ENCODE measurements at regions not wholly inside any gene's neighbourhood (a gene's known extent, or its start where the extent isn't known, plus 50 kb on each side); places are given as distances from the start of the nearest gene placed in this dataset.

DNA sequence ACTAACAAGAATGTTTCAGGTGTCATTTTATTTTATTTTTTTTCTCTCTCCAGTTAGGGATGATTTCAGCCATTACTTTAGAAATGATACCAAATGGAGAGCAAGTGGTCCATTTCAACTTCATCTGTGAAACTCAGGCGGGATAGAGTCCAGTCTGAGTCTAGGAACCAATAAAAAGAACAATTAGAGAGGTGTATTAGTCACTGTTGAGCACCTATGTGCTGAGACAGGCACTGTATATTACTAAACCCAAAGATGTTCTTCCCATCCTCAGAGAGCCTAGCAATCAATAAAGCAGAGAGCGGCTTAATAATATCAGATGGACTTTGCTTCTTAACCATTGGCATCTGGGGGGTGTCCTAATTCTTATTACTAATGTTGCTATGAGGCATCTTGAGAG, 410.3 kb upstream of the SLC24A2 start:
- TF ChIP-seq, protein P1, sequence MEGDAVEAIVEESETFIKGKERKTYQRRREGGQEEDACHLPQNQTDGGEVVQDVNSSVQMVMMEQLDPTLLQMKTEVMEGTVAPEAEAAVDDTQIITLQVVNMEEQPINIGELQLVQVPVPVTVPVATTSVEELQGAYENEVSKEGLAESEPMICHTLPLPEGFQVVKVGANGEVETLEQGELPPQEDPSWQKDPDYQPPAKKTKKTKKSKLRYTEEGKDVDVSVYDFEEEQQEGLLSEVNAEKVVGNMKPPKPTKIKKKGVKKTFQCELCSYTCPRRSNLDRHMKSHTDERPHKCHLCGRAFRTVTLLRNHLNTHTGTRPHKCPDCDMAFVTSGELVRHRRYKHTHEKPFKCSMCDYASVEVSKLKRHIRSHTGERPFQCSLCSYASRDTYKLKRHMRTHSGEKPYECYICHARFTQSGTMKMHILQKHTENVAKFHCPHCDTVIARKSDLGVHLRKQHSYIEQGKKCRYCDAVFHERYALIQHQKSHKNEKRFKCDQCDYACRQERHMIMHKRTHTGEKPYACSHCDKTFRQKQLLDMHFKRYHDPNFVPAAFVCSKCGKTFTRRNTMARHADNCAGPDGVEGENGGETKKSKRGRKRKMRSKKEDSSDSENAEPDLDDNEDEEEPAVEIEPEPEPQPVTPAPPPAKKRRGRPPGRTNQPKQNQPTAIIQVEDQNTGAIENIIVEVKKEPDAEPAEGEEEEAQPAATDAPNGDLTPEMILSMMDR (conservative IDR thresholded peaks at IDR 0.05): no peak
- no peak for TF ChIP-seq ZFX (IDR thresholded peaks at IDR 0.05)

Data from C4-2B (cell line).